ENCODE measurements at regions not wholly inside any gene's neighbourhood (a gene's known extent, or its start where the extent isn't known, plus 50 kb on each side); places are given as distances from the start of the nearest gene placed in this dataset.

DNA sequence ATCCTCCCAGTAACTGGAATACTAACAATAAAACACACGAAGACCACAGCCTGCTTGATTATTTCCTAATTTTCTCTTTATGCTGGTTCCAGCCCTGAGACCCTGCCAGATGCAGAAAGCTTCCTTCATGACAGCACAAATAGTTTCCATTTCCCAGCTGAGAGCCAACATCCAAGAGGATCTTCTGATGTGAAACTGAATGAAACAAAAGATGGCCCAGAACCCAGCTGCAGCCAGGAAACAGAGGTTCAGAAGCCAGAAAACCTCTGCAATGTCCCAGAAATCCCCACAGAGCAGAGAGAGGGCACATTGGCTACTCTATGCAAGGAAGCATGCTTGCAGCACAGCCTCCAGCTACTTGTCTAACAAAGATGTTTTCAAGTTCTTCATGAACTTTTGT lies 61.8 kb upstream of the PLEKHG1 start:
- Mint-ChIP-seq H3K4me3 (no peak overlapping the region), H3K4me1 (ENCODE audit: low read depth) (no peaks in the 10 kb centered on the region), H3K27ac (no peak overlapping the region), H3K9me3 (no peaks in the 10 kb centered on the region), H3K36me3 (ENCODE audit: low read depth) (no peaks in the 10 kb centered on the region), H3K27me3 (ENCODE audit: low read depth) (peaks cover 14% of the 10 kb centered on the region)

DNA sequence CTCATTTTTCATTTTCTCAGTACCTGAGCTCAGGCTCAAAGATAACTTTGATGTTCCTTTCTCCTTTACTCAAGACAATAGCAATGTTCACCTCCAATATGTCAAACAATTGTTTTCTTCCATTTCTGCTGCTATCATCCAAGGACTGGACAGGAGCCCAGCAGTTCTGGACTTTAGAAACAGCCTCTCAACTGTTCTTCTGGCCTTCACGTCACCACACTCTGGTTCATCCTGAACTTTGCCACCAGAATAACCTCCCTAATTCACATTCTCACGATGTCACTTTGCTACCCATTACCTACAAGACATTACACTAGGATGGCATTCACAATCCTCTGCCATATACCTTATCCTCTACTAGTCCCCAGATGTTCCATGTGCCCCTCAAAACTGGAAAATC lies 60.6 kb upstream of the PLEKHG1 start:
- Mint-ChIP-seq H3K4me3 (no peak overlapping the region), H3K27ac (no peak overlapping the region), H3K36me3 (ENCODE audit: low read depth) (no peaks in the 10 kb centered on the region), H3K27me3 (ENCODE audit: low read depth) (peaks cover 14% of the 10 kb centered on the region), H3K4me1 (ENCODE audit: low read depth) (no peaks in the 10 kb centered on the region), H3K9me3 (no peaks in the 10 kb centered on the region)

DNA sequence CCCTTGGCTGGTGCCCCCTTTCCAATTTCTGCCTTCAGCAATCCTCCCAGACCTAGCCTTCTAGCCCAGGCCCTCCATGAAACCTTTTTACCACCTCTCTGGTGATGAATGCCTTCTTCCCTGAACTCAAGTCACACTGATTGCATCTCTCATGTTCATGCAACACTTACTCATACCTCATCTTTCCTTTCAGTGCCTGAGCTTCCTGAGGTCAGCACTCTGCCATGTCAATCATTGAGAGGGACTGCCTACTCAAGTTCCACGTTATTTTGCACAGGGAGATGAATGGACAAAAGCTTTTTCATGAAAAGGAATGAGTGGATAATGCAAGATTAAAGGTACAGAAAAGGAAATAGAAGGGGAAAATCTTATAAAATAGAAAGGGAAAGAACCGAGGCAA lies 60.1 kb upstream of the PLEKHG1 start:
- Mint-ChIP-seq H3K27me3 (ENCODE audit: low read depth) (peaks cover 14% of the 10 kb centered on the region), H3K4me3 (no peak overlapping the region), H3K9me3 (no peaks in the 10 kb centered on the region), H3K27ac (no peak overlapping the region), H3K4me1 (ENCODE audit: low read depth) (no peaks in the 10 kb centered on the region), H3K36me3 (ENCODE audit: low read depth) (no peaks in the 10 kb centered on the region)

DNA sequence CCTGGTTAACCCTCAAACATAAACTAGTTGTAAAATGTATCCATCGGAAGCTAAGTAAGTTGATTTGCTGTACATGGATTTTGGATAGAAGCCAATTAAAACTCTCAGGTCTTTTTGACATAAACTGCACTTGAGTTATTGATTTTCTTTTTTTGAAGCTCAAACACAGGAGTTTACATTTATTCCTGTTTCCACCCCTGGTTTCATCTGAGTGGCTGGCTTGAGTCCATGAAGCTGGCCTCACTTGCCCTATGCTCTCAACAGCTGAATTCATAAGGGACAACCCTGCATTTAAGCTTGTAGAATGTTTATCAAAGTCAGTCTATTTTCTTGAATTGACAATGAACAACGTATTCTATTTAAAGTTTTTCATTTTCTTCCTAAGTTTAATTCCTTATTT lies 58.1 kb upstream of the PLEKHG1 start:
- no peak overlapping the region for H3K4me3 Mint-ChIP-seq
- no peaks in the 10 kb centered on the region for H3K9me3 Mint-ChIP-seq
- H3K4me1 Mint-ChIP-seq (ENCODE audit: low read depth): no peaks in the 10 kb centered on the region
- H3K27ac Mint-ChIP-seq: no peak overlapping the region
- H3K36me3 Mint-ChIP-seq (ENCODE audit: low read depth): no peaks in the 10 kb centered on the region
- peaks cover 19% of the 10 kb centered on the region for H3K27me3 Mint-ChIP-seq (ENCODE audit: low read depth)

DNA sequence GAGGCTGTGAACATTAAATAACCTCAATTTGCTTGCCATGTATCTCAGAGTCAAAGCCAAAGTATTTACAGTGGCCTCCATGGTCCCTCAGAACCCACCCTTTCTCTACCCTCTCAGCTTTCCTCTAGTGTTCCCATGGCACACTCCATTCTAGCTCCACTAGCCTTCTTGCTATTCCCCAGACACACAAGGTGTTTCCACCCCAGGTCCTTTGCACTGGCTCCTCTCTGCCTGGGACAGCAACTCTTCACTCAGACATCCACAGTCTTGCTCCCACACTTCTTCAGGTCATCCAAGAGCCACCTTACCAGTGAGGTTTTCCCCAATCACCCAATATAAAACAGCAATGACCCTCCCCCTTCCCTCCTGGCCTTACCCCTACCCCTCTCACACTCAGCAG lies 56.5 kb upstream of the PLEKHG1 start:
- Mint-ChIP-seq H3K27ac (no peak overlapping the region), H3K4me3 (no peak overlapping the region), H3K27me3 (ENCODE audit: low read depth) (peaks cover 23% of the 10 kb centered on the region), H3K36me3 (ENCODE audit: low read depth) (no peaks in the 10 kb centered on the region), H3K4me1 (ENCODE audit: low read depth) (no peaks in the 10 kb centered on the region), H3K9me3 (no peaks in the 10 kb centered on the region)

DNA sequence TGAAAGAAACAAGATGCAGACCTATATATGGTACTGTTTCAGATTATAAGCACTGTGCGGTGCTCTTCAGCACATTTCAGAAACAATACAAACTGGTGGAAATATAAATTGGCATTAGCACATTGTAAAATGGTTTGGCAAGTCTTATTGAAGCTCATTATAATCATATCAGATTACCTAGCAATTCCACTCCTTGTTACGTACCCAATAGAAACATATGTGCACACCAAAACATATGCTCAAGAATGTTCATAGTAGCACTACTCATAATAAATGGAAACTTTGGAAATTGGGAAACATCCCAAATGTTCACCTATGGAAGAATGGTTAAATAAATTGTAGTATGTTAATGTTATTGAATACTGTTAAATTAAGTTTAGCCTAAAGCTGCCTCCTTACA lies 54.9 kb upstream of the PLEKHG1 start:
- no peak overlapping the region for H3K4me3 Mint-ChIP-seq
- H3K4me1 Mint-ChIP-seq (ENCODE audit: low read depth): no peaks in the 10 kb centered on the region
- no peaks in the 10 kb centered on the region for H3K36me3 Mint-ChIP-seq (ENCODE audit: low read depth)
- H3K9me3 Mint-ChIP-seq: no peaks in the 10 kb centered on the region
- H3K27ac Mint-ChIP-seq: no peak overlapping the region
- peaks cover 13% of the 10 kb centered on the region for H3K27me3 Mint-ChIP-seq (ENCODE audit: low read depth)

DNA sequence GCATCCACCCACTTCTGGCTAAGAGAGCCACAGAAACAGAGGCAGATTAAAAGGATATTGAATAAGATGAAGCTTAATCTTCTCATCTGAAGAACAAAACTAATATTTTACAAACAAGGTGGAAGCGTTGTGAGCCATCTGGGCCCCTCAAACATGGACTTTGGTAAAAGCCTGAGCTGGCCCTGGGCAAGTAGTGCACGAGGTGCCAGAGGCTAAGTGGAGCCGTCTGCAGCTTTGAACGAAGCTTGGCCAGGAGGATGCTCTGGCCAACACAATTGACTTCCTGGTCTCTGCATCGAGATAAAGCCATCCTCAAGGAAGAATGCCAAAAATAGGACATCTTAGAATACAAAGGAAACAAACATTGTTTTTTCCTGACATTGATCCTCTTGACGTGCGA lies 53.2 kb upstream of the PLEKHG1 start:
- Mint-ChIP-seq H3K27ac (no peak overlapping the region), H3K9me3 (no peaks in the 10 kb centered on the region), H3K4me3 (no peak overlapping the region), H3K4me1 (ENCODE audit: low read depth) (no peaks in the 10 kb centered on the region), H3K27me3 (ENCODE audit: low read depth) (peaks cover 13% of the 10 kb centered on the region), H3K36me3 (ENCODE audit: low read depth) (no peaks in the 10 kb centered on the region)

DNA sequence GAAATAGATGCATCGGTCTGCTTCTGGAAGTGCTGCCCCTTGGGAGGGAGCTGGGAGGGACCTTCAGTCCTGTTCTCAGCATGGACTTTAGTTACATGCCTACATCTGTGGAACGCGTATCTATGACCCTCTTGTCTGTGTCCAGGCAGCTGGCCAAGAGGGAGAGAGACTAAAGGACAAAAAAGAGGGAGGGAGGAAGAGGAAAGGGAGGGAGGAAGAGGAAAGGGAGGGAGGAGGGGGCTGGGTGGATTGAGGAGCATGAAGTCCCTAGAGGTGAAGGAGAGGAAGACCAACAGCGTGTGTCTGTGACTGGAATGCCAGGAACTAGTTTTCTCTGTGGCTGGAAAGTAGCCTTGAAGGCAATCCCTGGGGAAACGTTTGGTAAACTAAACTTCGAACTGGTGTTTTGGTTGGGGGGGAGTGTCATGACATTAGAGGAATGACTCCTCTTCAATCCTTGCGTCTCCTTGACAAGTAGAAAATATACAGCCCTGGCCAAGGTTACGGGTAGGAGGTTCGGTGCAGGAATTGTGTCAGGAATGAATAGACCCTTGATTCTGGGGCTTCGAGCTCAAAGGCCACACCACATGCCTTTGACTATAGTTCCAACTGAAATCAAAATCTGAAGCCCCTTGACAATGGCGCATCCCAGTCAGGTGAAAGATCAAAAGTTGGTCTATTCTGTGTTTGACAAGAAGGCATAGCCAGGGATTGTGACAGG lies 52.0 kb upstream of the PLEKHG1 start:
- Mint-ChIP-seq H3K27ac (no peak overlapping the region), H3K9me3 (no peaks in the 10 kb centered on the region), H3K4me1 (ENCODE audit: low read depth) (no peaks in the 10 kb centered on the region), H3K27me3 (ENCODE audit: low read depth) (peaks cover 13% of the 10 kb centered on the region), H3K36me3 (ENCODE audit: low read depth) (no peaks in the 10 kb centered on the region), H3K4me3 (no peak overlapping the region)

DNA sequence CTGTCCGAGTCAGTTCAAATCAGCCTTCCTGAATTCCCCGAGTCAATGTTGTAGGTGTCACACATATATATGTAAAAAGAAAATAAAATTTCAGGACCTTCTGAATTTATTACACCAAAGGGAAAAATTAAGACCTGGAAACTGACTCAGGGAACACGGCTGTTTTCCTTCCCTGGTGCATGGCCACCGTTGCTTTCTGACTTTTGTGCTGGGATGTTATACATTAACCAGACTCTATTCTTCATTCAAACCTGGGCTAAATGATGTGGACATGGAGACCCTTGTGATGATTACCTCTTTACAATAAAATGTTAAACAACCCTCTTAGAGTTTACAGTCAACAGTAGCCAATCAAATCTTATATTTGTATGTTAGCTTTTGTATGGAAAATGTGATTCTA lies 51.4 kb upstream of the PLEKHG1 start:
- H3K4me3 Mint-ChIP-seq: no peak overlapping the region
- H3K36me3 Mint-ChIP-seq (ENCODE audit: low read depth): no peaks in the 10 kb centered on the region

DNA sequence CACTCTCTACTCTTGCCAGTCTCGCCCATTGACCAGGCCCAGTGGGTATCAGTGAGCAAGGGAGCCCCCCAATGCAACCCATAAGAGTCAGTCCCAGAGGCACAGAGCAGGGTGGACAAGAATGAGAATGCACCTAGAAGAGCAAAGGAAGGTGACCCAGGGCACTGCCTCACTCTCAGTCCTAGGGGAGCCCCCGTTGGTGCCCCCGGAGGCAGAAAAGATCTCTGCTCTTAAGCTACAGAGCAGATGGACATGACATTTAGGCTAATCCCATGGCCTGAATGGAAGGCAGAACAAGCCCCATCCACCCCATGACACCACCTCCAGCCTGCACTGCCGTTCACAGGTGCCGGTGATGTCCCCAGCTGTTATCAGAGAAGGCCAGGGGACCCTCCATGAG lies 50.7 kb upstream of the PLEKHG1 start:
- Mint-ChIP-seq H3K4me3 (no peak overlapping the region), H3K27me3 (ENCODE audit: low read depth) (peaks cover 13% of the 10 kb centered on the region), H3K36me3 (ENCODE audit: low read depth) (no peaks in the 10 kb centered on the region), H3K4me1 (ENCODE audit: low read depth) (no peaks in the 10 kb centered on the region), H3K9me3 (no peaks in the 10 kb centered on the region), H3K27ac (no peak overlapping the region)

More for the DNA sequence above, 51.4 kb upstream of the PLEKHG1 start:
- no peak overlapping the region for H3K27ac Mint-ChIP-seq
- no peaks in the 10 kb centered on the region for H3K4me1 Mint-ChIP-seq (ENCODE audit: low read depth)
- no peaks in the 10 kb centered on the region for H3K9me3 Mint-ChIP-seq
- H3K27me3 Mint-ChIP-seq (ENCODE audit: low read depth): peaks cover 13% of the 10 kb centered on the region

DNA sequence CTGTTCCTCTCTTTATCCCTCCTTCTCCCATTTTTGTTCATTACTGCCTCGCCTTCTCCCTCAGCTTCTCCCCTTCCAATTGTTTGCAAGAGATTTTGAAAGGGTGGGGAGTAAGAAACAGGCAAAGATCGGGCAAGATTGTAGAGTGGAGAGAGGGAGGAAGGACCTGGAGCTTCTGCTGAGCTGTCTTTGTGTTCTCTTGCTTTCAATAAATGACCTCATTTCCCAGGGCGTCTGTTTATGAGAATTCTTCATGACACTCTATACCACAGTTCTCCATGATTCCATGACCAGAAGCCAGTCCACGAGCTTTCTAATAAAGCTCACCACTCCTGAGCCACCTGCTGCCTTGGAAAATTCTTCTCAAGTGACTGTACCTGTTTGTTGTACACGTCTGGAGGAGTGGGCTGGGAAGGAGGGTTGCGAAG lies 50.0 kb upstream of the PLEKHG1 start:
- Mint-ChIP-seq H3K36me3 (ENCODE audit: low read depth) (no peaks in the 10 kb centered on the region), H3K27ac (no peak overlapping the region), H3K4me3 (no peak overlapping the region), H3K27me3 (ENCODE audit: low read depth) (peaks cover 13% of the 10 kb centered on the region), H3K4me1 (ENCODE audit: low read depth) (no peaks in the 10 kb centered on the region), H3K9me3 (no peaks in the 10 kb centered on the region)
